VCaP (cell line): ENCODE measurements at regions not wholly inside any gene's neighbourhood (a gene's known extent, or its start where the extent isn't known, plus 50 kb on each side); places are given as distances from the start of the nearest gene placed in this dataset.

Experiments
- H3K27ac ChIP-seq: fragments of 450-650 bp; 2 replicates; pipeline ENCODE4 v1.5.1; 2017
- CTCF ChIP-seq: fragments of 450-650 bp; conservative IDR thresholded peaks from 2 replicates; pipeline ENCODE4 v1.5.1; 2017; ENCODE audit warnings: mild to moderate bottlenecking, moderate library complexity

DNA sequence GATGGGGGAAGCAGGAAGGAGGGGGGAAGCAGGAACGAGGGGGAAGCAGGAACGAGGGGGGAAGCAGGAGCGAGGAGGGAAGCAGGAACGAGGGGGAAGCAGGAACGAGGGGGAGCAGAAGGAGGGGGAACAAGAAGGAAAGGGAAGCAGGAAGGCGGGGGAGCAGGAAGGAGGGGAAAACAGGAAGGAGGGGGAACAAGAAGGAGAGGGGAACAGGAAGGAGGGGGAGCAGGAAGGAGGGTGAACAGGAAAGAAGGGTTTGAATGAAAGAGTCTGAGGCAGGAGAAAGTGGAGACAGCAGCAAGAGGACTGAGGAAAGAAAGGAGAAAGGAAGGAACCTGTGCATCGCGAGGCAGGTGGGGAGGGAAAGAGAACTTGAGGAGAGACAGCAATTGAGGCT, 256.6 kb downstream of the PTEN start:
- TF ChIP-seq CTCF = no peak
- H3K27ac ChIP-seq = no peak overlapping the region

DNA sequence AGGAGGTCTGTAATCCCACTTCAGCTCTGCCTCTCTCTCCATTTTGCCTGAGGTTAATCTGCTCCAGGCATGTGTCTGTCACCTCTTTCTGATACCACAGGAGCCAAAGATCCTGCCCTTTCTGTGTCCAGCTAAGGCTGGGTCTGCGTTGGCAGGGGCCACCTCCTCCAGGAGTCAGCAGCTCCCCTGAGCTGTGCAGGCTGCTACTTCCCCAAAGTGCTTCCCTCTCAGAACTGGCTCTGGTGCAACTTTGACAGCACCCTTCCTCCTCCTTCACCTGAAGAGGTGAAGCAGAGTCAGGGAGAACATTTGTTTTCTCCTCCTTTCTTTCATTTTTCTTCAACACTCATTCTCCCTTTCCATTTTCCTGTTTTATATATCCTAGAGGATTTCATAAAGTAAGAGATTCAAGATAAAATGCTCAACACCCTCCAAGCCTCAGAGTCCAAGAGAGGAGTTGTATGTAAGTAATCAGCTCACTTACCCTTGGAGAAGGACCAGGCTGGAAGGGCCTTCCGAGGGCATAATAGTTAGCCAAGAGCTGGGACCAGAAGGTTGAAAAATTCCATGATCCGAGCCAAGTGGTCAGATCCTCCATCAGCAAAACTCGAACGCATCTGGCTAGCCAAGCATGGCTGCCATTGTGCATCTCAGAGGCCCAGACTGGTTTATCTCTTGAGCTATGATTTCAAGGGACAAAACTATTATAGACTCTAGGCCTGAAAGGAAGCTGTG, 257.3 kb downstream of the PTEN start:
- TF ChIP-seq CTCF = no peak
- H3K27ac ChIP-seq = no peak overlapping the region

GRCh38 chr10:88121361-88121760, 257.9 kb downstream of the PTEN start:
- no peak overlapping the region for H3K27ac ChIP-seq

DNA sequence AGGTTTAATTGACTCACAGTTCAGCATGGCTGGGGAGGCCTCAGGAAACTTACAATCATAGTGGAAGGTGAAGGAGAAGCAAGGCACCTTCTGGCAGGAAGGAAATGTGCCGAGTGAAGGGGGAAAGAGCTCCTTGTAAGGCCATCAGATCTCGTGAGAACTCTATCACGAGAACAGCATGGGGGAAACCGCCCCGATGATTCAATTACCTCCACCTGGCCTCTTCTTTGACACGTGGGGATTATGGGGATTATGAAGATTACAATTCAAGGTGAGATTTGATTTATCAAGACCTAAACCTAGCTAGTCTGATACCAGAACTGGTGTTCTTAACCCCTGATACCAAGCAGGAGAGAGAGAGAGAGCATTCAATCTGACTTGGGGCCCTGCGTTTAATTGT, 258.7 kb downstream of the PTEN start:
- H3K27ac ChIP-seq = no peak overlapping the region
- TF ChIP-seq CTCF = no peak

More at GRCh38 chr10:88121361-88121760, 257.9 kb downstream of the PTEN start:
- TF ChIP-seq CTCF = no peak

- H3K27ac ChIP-seq = no peak overlapping the region
- no peak for TF ChIP-seq CTCF
These were observed 259.2 kb downstream of the PTEN start for GRCh38 chr10:88122576-88122975.

- no peak for TF ChIP-seq CTCF
- H3K27ac ChIP-seq = no peak overlapping the region
These were observed 262.3 kb downstream of the PTEN start for GRCh38 chr10:88125766-88126165.

DNA sequence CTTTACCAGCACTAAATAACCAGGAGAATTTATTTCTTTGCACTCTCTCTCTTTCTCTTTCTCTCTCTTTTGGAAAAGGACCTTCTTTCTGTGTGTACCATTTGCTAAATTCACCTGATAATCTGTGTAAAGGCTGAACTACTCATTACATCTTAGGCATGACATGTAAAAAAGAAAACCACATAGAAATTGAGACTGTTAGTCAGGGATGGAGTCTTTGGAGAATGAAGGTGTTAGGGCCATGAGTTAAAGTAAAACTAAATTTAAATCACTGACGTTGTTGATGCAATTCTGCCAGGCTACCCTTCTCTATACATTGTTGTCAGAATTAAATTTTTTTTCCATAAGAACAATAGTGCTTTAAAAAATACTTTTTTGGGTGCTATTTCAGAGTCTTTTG, 263.3 kb downstream of the PTEN start:
- TF ChIP-seq CTCF = no peak

More for the DNA sequence above, 263.3 kb downstream of the PTEN start:
- no peak overlapping the region for H3K27ac ChIP-seq
